Left kidney (tissue), 1 donor: ENCODE measurements at regions not wholly inside any gene's neighbourhood (a gene's known extent, or its start where the extent isn't known, plus 50 kb on each side); places are given as distances from the start of the nearest gene placed in this dataset.

Experiments used
- DNase-seq: peaks from one replicate; pipeline ENCODE4 v3.0.0-alpha.2; 2013

DNA sequence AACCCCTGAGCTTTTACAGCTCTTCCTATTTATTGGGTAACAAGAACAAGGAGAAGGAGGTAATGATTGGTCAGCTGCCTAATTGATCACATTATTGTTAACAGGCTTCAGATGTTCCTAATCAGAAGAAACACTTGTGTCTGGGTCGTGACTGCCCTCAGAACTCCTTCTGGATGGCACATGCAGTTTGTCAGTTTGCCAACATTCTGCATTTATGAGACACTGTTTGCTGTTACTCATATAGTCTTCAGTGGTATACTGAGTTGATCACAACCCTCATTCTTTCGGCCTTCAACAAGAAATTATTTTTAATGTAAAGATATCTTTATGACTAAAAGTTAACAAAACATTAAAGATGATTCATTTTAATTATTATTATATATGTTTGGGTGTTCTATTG, 95.7 kb upstream of the DOCK10 start:
- DNase-seq: no peak

DNA sequence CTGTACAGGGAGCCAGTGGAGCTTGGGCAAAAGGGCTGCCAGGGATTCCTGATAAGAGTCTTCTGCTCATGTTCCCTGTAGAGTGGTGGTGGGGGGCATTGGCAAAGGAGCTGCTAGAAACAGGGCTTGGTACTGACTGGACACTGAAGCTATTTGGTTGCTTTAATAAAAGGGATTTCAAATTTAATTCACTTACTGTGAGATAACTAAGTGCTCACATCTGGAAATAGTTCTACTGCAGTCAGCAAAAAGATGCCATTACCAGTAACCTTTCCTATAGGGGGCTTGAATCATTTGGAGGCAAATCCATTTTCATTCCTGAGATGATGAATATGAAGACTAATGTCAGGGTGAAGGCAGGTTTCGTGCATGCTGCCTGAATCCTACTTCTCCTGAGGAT, 94.3 kb upstream of the DOCK10 start:
- DNase-seq: no peak

DNA sequence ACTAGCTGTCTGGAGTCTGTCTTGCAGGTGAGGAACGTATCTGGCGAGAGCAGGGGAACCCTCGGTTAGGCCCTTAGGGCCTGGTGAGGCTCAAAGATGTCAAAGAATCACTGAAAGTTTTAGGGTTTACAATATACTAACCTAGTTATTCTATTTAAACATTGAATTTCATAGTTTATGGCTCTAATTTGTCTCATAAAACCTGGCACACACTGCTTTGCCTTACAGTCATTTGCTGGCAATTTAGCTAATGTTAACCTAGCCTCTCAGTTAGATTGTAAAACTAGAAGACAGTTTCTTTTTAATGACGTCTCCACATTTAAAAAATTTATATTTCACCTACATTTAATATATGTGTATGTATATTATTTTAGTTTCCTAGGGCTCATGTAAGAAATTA, 89.6 kb upstream of the DOCK10 start:
- DNase-seq: no peak

DNA sequence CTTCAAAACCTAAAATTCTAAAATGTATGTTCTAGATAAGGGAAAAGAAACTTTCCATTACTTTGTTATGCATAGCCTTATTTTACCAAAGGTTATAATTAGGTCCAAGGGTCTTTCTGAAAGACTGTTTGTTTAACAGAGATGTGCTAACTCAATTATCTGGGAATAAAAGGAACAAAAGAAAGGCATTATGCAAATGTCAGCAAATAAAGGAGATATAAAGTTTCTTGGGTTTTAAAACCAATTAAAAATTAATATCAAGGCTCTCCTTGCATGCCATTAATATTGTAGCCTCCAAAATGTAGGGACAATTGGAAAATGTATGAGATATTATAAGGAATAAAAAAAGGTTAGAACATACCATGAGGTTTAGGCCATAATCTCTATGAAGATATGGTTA, 87.8 kb upstream of the DOCK10 start:
- no peak for DNase-seq

- no peak for DNase-seq
Observed at GRCh38 chr2:225124311-225125017, 82.2 kb upstream of the DOCK10 start.

DNA sequence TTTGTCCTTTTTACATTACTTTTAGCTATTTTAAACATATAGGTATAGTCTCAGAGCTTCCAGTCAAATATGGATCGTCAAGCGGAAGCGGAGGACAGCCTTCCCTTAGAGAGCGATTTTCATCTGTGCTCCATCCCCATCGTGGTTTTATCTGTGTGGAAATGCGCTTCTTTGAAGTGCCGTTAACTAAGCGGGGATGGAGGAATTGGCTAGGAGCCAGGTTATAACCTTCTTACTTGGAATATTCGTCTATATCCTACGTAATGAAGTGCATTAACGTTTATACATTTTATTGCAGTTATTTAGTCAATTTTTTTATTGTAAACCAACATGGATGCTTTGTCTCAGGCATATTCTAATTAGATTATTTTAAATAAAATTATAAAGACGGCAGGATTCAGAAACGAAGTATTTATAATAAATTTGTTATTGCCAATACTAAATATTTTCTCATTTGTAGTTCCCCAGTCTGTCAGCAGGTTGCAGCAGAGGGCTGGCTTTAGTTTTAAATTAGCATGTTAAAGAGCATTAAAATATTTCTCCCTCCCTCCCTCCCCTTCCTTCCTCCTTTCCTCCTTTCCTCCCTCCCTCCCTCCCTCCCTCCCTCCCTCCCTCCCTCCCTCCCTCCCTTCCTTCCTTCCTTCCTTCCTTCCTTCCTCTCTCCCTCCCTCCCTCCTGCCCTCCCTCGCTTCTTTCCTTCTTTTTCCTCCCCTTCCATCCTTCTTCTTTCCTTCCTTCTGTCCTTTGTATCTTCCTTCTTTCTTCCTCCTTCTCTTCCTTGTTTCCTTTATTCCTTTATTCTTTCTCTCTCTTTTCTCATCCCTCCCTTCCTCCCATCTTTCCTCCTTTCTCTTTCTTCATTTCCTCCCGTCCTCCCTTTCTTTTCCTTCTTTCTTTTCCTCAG, 80.6 kb upstream of the DOCK10 start:
- no peak for DNase-seq

GRCh38 chr2:225122007-225122406, 79.7 kb upstream of the DOCK10 start:
- no peak for DNase-seq

DNA sequence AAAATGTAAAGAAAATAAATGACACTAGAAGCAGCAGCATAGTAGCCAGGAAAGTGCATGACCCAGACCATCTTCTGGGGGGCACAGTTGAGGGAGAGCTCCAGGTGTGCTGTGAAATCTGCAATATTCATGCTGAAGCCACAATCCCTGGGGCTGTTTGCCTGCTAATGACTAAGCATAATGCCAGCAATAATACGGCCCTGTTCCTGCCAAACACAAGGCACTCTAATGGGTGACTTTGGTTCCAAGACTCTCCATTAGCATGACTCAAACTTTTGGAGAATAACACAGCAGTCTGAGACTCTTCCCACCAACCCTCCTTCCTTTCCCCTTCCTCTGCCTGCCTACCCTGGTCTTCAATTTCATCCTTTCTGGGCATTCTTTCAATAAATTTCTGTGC, 77.9 kb upstream of the DOCK10 start:
- DNase-seq: no peak

DNA sequence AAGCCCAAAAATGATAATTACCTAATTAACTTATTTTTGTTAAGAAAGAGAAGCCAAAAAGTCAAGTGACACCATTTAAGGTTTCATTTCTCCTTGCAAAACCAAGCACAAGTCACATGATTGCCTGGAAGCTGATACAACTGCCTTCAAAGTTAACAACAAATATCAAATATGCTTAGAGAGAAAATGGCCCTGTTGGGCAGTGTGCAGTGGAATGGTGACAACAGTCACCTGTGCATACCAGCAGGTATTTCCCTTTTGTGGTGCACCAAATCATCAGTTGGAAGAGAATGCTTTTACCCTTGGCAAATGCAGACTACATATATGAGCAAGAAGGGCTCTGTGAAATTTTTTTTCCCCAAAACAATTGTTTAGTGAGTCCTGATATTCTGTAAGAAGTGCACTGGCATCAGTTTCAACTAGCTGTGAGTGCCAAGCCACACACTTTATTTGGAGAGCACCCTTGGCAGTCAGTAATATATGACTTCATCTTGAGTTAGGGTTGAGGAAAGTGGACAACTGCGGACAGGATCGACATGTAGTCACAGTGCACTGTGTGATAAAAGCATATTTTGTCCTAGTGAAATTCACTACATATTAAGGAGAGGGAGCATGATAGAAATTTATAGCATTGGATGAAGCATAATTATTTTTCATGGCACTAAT, 74.9 kb upstream of the DOCK10 start:
- DNase-seq: no peak

DNA sequence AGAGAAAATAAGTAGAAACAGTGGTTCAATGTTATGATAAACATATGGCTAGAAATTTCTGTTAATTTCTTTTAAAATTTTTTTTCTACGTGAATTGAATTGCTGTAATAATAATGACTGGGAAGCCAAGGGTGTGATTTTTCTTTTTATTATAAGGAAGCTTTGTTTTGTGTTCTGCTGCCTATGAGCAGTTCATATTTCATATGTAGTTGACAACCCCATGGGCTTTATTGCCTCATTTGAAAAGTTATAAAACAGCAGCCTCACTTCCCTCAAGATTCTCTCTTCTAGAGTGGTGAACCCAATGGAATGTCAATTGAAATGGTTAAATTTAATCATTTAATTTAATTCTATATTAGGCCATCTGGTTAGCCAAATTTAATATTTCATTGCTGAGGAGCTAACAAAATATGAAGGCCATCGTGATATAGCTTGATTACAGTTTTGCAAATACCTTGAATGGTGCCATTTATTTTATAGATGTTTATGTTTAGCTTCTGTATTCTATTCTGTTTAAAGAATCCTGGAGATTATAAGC, 72.6 kb upstream of the DOCK10 start:
- no peak for DNase-seq

DNA sequence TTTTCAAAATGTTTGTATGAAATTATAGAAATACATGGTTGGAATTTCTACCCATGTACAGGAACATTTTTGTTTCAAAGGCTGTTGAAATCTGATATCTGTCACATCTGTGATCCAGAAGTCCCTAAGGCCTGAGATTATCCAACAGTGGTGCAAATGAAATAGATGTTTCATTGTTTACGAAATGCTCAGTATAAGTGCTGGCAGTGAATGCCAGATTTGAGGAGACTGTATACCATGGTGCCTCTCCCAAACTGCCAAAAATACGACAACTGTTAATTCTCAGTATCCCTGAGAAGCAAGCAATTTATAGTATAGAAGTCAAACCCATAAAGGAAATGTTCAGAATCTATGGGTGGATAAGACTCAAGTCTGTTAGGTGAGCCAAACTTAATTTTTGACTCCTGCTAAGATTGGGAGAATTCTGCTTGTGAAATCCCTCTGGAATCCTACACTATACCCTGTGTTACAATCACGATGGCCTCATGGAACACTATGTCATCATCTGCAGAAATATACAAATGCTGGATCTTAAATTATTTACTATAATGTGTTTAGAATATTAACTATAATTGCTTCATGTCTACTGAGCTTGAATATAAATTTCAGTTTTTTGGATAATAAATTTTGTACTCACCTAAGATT, 71.2 kb upstream of the DOCK10 start:
- DNase-seq: no peak

DNA sequence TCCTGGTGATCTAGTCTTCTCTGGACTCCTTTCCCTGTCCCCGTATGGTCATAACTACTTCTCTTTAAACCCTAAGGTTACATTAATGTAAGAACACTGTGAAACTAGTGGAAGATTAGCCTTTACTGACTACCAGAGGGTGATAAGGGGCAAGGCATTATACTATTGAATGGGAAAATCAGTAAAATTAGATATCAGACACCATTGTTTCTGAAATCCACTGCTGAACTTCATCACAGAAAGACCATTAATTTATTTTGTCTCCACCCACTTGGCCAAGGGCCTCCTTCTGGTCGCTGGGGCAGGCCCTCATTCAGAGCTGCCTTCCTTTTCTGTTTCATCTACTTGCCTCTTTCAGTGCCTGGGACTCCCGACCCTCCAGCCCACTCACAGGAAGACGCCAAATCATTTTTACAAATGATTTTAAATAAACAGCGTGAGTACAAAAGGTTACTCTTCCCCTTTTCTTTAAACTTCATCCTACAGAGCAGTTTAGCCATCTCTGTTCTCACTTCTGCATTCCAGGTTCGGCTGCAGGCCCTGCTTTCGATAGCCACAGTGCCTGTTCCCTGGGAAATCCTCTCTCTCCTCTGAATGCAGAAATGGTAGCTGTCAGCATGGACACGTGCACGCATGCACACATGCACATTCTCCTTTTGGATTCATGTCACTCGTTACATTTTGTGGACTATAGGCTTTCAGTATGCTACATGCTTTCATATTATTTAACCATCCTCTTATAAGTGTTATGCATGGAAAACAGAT, 70.3 kb upstream of the DOCK10 start:
- no peak for DNase-seq

- no peak for DNase-seq
Observed at GRCh38 chr2:225108805-225109204, 66.5 kb upstream of the DOCK10 start.

DNA sequence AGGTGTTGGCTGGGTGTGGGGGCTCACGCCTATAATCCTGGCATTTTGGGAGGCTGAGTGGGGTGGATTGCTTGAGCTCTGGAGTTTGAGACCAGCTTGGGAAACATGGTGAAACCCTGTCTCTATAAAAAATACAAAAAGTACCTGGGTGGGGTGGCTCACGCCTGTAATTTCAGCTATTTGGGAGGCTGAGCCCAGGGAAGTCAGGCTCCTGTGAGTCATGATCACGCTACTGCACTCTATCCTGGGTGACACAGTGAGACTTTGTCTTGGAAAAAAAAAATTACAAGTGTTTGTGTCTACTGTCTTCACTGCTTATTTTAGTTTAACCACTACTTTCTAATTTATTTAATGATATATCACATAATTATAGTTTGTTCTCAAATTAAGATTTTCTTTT, 62.7 kb upstream of the DOCK10 start:
- no peak for DNase-seq

- no peak for DNase-seq
Observed at GRCh38 chr2:225104321-225104720, 62.1 kb upstream of the DOCK10 start.

- no peak for DNase-seq
Observed at GRCh38 chr2:225103737-225104141, 61.5 kb upstream of the DOCK10 start.

GRCh38 chr2:225100856-225101294, 58.6 kb upstream of the DOCK10 start:
- DNase-seq: no peak

DNA sequence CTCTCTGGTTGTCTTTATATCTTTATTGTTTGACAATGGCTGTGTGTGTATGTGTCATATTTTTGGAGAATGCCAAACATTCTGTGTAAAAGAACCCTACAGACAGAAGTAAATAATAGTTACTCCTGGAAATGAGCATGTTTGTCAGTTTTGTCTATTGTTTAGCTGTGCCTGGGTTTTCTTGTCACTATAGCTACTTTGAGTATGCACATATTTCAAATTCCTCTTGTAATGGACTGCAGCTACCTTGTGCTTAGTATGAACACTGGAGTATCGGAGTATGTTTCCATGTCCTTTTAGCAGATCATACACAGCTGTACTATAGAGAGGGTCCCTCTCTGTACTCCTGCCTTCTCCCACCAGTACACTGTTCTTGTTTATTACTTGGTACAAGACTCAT, 58.0 kb upstream of the DOCK10 start:
- no peak for DNase-seq

GRCh38 chr2:225097035-225097434, 54.8 kb upstream of the DOCK10 start:
- no peak for DNase-seq
